Epithelial cell of esophagus (primary cell): ENCODE measurements at regions not wholly inside any gene's neighbourhood (a gene's known extent, or its start where the extent isn't known, plus 50 kb on each side); places are given as distances from the start of the nearest gene placed in this dataset.

Source experiments
- DNase-seq: peaks from one replicate; pipeline ENCODE4 v3.0.0; 2010; ENCODE audit warnings: low read depth
- H3K4me3 ChIP-seq: 2 replicates; pipeline ENCODE4 v1.5.1; 2011; ENCODE audit warnings: mild to moderate bottlenecking, low read length, control low read depth
- TF ChIP-seq, protein P1 (sequence below): IDR thresholded peaks from 2 replicates; pipeline ENCODE4 v1.5.1; 2011; ENCODE audit warnings: low read depth, mild to moderate bottlenecking, low read length, control low read depth, inconsistent platforms; ENCODE audit not compliant: insufficient read depth; ENCODE audit errors: missing control alignments

DNA sequence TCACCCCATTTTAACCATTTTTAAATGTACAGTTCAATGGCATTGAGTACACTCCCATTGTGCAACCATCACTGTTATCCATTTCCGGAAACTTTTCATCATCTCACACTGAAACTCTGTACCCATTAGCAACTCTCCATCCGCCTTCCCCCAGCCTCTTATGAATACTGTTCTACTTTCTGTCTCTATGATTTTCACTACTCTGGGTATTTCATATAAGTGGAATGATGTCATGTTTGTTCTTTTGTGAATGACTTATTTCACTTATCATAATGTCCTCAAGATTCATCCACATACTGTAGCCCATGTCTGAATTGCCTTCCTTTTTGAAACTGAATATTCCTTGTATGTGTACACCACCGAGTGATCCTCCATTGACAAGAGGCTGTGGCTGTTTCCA, 92.9 kb upstream of the TOX2 start:
- peak; percentile 45 for DNase-seq
- TF ChIP-seq, protein P1, sequence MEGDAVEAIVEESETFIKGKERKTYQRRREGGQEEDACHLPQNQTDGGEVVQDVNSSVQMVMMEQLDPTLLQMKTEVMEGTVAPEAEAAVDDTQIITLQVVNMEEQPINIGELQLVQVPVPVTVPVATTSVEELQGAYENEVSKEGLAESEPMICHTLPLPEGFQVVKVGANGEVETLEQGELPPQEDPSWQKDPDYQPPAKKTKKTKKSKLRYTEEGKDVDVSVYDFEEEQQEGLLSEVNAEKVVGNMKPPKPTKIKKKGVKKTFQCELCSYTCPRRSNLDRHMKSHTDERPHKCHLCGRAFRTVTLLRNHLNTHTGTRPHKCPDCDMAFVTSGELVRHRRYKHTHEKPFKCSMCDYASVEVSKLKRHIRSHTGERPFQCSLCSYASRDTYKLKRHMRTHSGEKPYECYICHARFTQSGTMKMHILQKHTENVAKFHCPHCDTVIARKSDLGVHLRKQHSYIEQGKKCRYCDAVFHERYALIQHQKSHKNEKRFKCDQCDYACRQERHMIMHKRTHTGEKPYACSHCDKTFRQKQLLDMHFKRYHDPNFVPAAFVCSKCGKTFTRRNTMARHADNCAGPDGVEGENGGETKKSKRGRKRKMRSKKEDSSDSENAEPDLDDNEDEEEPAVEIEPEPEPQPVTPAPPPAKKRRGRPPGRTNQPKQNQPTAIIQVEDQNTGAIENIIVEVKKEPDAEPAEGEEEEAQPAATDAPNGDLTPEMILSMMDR: no peak
- no peak overlapping the region for H3K4me3 ChIP-seq

DNA sequence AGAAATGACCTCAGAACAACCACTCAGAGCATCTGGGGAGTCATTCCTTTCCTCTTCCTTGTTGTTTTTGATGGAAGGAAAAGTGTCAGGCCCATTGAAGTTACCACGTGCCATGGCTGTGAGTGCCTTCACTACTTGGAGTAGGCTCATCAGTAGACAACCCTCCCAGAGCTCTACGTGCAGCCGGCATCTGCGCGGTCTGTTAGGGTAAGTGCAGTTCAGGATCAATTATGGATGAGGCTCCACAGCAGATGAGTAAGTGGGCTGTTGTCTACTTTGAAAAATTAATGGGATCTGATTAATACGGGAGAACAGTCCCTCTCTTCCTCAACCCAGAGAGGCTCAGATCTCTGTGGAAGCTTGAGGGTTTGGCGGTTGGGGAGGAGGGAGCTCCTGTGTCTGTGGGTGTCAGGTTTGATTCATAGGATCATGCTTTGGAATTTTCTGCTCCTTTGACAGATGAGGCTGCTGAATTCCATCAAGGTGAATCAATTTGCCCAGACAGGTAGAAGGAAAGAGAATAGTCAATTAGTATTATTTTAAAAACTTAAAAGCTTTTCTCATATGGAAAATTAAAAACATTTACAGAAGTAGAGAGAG, 93.8 kb upstream of the TOX2 start:
- H3K4me3 ChIP-seq: no peak overlapping the region
- TF ChIP-seq, protein P1: no peak
- DNase-seq: peak; percentile 85

DNA sequence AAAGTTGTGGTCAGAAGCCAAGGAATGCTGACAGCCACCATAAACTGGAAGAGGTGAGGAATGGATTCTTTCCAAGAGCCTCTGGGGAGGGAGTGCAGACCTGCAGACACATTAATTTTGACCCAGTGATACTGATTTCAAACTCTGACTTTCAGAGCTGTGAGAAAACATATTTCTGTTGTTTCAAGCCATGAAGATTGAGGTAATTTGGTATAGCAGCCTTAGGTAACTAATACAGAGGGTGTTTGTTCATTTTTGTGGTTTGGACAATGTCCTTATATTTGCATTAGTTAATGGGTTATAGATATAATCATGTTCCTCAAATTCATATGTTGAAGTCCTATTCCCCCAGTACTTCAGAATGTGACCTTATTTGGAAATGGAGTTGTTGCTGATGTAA, 85.4 kb upstream of the GTSF1L start:
- TF ChIP-seq, protein P1: no peak
- no peak overlapping the region for H3K4me3 ChIP-seq
- DNase-seq: no peak

DNA sequence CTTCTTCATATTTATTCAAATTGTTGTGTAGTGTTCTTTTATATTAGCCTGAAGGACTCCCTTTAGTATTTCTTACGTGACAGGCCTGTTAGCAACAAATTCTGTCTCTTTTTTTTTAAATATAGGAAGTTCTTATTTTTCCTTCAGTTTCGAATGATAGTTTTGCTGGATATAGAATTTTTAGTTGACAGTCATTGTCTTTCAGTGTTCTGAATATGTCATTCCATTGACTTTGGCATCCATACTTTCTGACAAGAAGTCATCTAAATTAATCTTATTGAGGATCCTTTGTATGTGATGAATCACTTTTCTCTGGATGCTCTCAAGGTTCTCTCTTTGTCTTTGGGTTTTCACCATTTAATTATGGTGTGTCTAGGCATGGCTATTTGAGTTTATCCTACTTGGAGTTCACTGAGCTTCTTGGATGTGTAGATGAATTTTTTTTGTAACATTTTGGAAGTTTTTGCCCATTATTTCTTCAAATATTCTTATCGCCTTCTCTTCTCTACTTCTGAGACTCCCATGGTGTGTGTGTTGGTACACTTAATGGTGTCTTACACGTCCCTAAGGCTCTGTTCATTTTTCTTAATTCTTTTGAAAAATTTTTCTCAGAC, 82.5 kb upstream of the GTSF1L start:
- TF ChIP-seq, protein P1: no peak
- H3K4me3 ChIP-seq: no peak overlapping the region
- no peak for DNase-seq

DNA sequence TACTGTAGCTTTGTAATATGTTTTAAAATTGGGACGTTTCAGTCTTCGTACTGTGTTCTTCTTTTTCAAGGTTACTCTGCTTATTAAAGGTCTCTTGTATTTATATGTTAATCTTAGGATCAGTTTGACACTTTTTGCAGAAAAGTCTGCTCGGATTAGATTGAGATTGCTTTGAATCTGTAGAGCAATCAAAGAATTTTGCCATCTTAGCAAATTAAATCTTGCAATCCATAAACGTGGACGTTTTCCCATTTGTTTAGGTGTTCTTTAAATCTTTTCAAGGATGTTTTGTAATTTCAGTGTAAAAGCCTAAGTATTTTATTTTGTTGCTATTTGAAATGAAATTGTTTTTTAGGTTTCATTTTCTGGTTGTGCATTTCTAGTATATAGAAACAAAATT, 78.0 kb upstream of the GTSF1L start:
- TF ChIP-seq, protein P1: no peak
- H3K4me3 ChIP-seq: no peak overlapping the region
- no peak for DNase-seq

DNA sequence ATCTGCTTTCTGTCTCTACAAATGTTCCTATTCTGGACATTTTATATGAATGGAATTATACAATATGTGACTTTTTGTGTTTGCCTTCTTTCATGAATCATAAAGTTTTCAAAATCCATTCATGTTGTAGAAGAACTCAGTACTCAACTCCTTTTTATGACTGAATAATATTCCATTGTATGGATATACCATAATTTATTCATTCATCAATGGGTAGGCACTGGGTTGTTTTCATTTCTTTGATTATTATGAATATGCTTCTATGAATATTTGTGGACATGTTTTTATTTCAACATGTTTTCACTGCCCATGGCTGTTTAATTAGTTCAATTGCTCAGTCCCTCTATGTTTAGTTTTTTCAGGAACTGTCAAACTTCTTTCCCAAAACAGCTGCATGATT, 76.5 kb upstream of the GTSF1L start:
- no peak overlapping the region for H3K4me3 ChIP-seq
- no peak for DNase-seq
- TF ChIP-seq, protein P1: no peak

DNA sequence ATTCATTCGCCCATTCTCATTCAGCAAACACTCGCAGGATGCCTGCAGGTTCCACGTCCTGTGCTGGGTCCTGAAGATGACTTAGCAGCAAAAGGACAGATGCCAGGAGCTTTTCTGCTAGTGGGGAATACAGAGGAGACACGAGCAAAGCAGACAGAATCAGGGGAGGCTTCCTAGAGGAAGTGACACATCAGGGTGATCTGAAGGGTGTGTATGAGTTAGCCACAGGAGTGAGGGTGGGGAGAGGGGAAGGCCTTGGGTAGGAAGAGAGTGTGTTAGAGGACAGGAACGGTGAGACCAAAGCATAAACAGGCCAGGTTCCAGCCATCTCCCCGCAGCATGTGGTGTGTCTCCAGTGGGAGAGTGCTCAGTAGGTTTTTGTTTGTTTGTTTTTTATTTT, 73.4 kb upstream of the GTSF1L start:
- DNase-seq: no peak
- TF ChIP-seq, protein P1: no peak
- H3K4me3 ChIP-seq: no peak overlapping the region
